ENCODE measurements at regions not wholly inside any gene's neighbourhood (a gene's known extent, or its start where the extent isn't known, plus 50 kb on each side); places are given as distances from the start of the nearest gene placed in this dataset.

DNA sequence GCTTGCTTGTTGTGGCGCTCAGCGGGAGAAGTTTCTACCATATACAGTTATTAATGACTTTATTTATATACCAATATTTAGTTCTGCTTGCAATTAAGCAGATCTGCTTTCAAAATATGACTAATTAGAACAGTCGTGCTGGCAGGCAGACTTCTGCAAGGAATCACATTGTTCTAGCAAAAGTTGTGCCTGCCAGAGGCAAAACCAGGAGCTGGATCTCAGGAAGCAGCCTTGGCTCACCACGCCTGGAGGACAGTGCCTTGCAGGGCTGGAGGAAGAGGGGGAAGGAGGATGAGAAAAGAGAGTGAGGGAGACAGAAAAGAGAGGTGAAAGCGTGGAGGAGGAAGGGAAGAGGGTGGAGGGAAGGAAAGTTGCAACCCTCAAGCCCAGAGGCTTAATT lies 160.3 kb downstream of the NUP210 start:
- DNase-seq (peak in 1 of 4 donors; percentile 4), ATAC-seq (no peak)
- H3K27ac ChIP-seq = no peak overlapping the region
- no peak overlapping the region for H3K4me3 ChIP-seq
- no peaks in the 10 kb centered on the region for H3K4me1 ChIP-seq
- TF ChIP-seq, protein P1, sequence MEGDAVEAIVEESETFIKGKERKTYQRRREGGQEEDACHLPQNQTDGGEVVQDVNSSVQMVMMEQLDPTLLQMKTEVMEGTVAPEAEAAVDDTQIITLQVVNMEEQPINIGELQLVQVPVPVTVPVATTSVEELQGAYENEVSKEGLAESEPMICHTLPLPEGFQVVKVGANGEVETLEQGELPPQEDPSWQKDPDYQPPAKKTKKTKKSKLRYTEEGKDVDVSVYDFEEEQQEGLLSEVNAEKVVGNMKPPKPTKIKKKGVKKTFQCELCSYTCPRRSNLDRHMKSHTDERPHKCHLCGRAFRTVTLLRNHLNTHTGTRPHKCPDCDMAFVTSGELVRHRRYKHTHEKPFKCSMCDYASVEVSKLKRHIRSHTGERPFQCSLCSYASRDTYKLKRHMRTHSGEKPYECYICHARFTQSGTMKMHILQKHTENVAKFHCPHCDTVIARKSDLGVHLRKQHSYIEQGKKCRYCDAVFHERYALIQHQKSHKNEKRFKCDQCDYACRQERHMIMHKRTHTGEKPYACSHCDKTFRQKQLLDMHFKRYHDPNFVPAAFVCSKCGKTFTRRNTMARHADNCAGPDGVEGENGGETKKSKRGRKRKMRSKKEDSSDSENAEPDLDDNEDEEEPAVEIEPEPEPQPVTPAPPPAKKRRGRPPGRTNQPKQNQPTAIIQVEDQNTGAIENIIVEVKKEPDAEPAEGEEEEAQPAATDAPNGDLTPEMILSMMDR (IDR thresholded peaks at IDR 0.05) = no peak
- peaks cover 0 to 22% of the 10 kb centered on the region in 2 donors for H3K27me3 ChIP-seq
- no peaks in the 10 kb centered on the region for H3K9me3 ChIP-seq
- intact Hi-C loops (cut with DNase I) = no loop called here
- no peaks in the 10 kb centered on the region for H3K36me3 ChIP-seq

DNA sequence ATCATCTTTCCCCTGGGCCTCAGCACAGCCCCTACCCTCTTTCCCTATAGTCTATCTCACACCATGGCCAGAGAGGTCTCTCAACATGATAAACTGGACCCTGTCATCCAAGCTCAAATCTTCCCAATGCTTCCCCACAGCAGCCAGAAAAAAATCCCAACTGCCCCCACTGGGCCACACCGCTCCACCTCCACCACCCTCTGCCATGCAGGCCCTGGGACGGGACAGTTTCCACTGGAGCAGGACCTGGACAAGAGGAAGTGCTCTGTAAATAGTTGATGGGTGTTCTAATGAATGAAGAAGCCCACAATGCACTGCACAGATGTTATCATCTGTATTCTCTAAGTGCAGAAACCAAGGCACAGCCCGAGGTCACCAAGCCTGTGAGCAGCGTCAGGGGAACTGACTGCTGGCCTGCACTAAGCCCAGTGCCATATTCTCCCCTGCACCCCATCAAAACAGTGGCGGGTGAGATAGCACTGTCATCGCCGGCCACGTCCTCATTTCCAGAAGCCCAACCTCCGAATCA lies 161.1 kb downstream of the NUP210 start:
- Histone ChIP-seq H3K36me3 (no peaks in the 10 kb centered on the region), H3K27me3 (peaks cover 0 to 30% of the 10 kb centered on the region in 2 donors), H3K4me3 (no peak overlapping the region), H3K9me3 (no peaks in the 10 kb centered on the region), H3K4me1 (no peaks in the 10 kb centered on the region), H3K27ac (no peak overlapping the region)
- intact Hi-C loops (cut with DNase I) = no loop called here
- ATAC-seq (no peak), DNase-seq (peak in 1 of 4 donors; percentile 60)
- TF ChIP-seq, protein P1 (IDR thresholded peaks at IDR 0.05) = no peak

DNA sequence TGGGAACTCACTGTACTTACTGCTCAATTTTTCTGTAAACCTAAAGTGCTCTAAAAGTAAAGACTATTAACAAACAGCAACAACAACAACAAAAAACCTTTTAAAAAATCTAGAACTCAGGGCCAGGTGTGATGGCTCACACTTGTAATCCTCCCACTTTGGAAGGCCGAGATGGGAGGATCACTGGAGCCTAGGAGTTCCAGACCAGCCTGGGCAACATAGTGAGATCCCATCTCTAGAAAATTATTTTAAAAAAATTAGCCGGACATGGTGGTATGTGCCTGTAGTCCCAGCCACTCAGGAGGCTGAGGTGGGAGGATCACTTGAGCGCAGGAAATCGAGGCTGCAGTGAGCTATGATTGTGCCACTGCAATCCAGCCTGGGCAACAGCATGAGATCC lies 161.8 kb downstream of the NUP210 start:
- ATAC-seq = no peak
- intact Hi-C loops (cut with DNase I) = no loop called here
- Histone ChIP-seq H3K36me3 (no peaks in the 10 kb centered on the region), H3K4me1 (no peaks in the 10 kb centered on the region), H3K4me3 (no peak overlapping the region), H3K9me3 (no peaks in the 10 kb centered on the region), H3K27ac (no peak overlapping the region), H3K27me3 (peaks cover 0 to 34% of the 10 kb centered on the region in 2 donors)
- DNase-seq = no peak
- TF ChIP-seq, protein P1 (IDR thresholded peaks at IDR 0.05) = no peak

DNA sequence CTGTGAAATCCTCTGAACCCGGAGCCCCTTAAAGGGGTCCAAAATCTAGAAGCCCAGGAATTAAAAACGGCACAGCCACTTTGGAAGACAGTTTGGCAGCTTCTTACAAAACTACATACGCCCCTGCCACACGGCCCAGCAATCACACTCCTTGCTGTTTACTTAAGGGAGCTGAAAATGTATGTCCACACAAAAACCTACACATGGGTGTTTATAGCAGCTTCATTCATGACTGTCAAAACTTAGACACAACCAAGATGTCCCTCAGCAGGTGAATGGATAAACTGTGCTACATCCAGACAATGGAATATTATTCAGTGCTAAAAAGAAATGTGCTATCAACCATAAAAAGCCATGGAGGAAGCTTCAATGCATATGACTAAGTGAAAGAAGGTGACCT lies 162.5 kb downstream of the NUP210 start:
- TF ChIP-seq, protein P1 (IDR thresholded peaks at IDR 0.05) = no peak
- ATAC-seq = no peak

DNA sequence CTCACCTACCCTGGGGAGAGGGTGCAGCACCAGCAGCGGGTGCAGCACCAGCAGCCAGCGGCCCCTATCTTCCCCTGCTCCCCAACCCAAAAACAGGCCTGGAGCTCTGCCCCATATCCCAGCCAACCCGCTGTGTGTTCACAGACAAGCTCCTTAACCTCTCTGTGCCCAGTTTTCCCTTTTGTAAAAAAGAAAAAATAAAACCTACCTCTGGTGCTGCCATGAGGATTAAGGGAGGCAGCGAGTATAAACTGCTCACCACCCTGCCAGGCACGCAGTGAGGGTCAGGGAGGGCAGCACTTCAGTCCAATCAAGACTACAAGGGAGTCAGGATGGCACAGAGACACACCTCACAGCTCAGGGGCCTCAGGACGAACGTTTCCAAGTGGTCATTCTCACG lies 163.3 kb downstream of the NUP210 start:
- no peaks in the 10 kb centered on the region for H3K36me3 ChIP-seq
- intact Hi-C loops (cut with DNase I) = no loop called here
- no peaks in the 10 kb centered on the region for H3K4me1 ChIP-seq
- H3K27me3 ChIP-seq = peaks cover 0 to 37% of the 10 kb centered on the region in 2 donors
- DNase-seq = peak in 1 of 4 donors; percentile 8
- no peak for ATAC-seq
- H3K9me3 ChIP-seq = no peaks in the 10 kb centered on the region
- no peak overlapping the region for H3K4me3 ChIP-seq
- TF ChIP-seq, protein P1 (IDR thresholded peaks at IDR 0.05) = no peak
- no peak overlapping the region for H3K27ac ChIP-seq

More for the DNA sequence above, 162.5 kb downstream of the NUP210 start:
- H3K9me3 ChIP-seq = no peaks in the 10 kb centered on the region
- no peaks in the 10 kb centered on the region for H3K4me1 ChIP-seq
- no peaks in the 10 kb centered on the region for H3K36me3 ChIP-seq
- intact Hi-C loops (cut with DNase I) = no loop called here
- H3K4me3 ChIP-seq = no peak overlapping the region
- H3K27ac ChIP-seq = no peak overlapping the region
- H3K27me3 ChIP-seq = peaks cover 0 to 37% of the 10 kb centered on the region in 2 donors
- DNase-seq = no peak
